22Rv1 (cell line): ENCODE measurements at regions not wholly inside any gene's neighbourhood (a gene's known extent, or its start where the extent isn't known, plus 50 kb on each side); places are given as distances from the start of the nearest gene placed in this dataset.

Experiments
- CTCF ChIP-seq: fragments of 450-650 bp; IDR thresholded peaks from 2 replicates; pipeline ENCODE4 v1.5.1; 2017; ENCODE audit warnings: mild to moderate bottlenecking
- ZFX ChIP-seq: fragments of 450-650 bp; IDR thresholded peaks from 2 replicates; pipeline ENCODE4 v1.6.1; 2017; ENCODE audit warnings: antibody characterized with exemption, borderline replicate concordance

GRCh38 chr4:128454281-128454871, 166.8 kb upstream of the PGRMC2 start:
- TF ChIP-seq CTCF, result peak; percentile 83
- TF ChIP-seq ZFX, result no peak
